IPS DF 4.7 (cell line): ENCODE measurements at regions not wholly inside any gene's neighbourhood (a gene's known extent, or its start where the extent isn't known, plus 50 kb on each side); places are given as distances from the start of the nearest gene placed in this dataset.
"Not testable (repeated sequence)": the region's sequence is repeated elsewhere in the genome, so short reads cannot be mapped to it uniquely, and the experiment has no call there.

Experiments
- DNase-seq: peaks from one replicate; pipeline ENCODE4 v3.0.0-alpha.2; 2013; ENCODE audit warnings: low spot score; ENCODE audit errors: extremely low read depth

GRCh38 chr6:140225701-140226436 is 851.4 kb upstream of the CITED2 start:
- no peak for DNase-seq

- DNase-seq: no peak
Measured at GRCh38 chr6:140217283-140217682, 842.8 kb upstream of the CITED2 start.

GRCh38 chr6:140209775-140210174 is 835.3 kb upstream of the CITED2 start:
- DNase-seq: no peak

GRCh38 chr6:140208286-140208685 is 833.8 kb upstream of the CITED2 start:
- no peak for DNase-seq

GRCh38 chr6:140205795-140206593 is 831.5 kb upstream of the CITED2 start:
- no peak for DNase-seq

GRCh38 chr6:140204154-140204553 is 829.7 kb upstream of the CITED2 start:
- DNase-seq: no peak

GRCh38 chr6:140203661-140204147 is 829.3 kb upstream of the CITED2 start:
- DNase-seq: no peak

GRCh38 chr6:140202964-140203515 is 828.6 kb upstream of the CITED2 start:
- DNase-seq: no peak

- DNase-seq: no peak
Measured at GRCh38 chr6:140201787-140202458, 827.5 kb upstream of the CITED2 start.

GRCh38 chr6:140193269-140193668 is 818.8 kb upstream of the CITED2 start:
- no peak for DNase-seq

GRCh38 chr6:140192018-140192417 is 817.6 kb upstream of the CITED2 start:
- no peak for DNase-seq

GRCh38 chr6:140189263-140189662 is 814.8 kb upstream of the CITED2 start:
- not testable (repeated sequence) for DNase-seq

- DNase-seq: no peak
Measured at GRCh38 chr6:140185991-140186390, 811.5 kb upstream of the CITED2 start.

- DNase-seq: no peak
Measured at GRCh38 chr6:140183881-140184280, 809.4 kb upstream of the CITED2 start.

- DNase-seq: no peak
Measured at GRCh38 chr6:140182821-140183220, 808.4 kb upstream of the CITED2 start.

GRCh38 chr6:140181876-140182275 is 807.4 kb upstream of the CITED2 start:
- no peak for DNase-seq

GRCh38 chr6:140180306-140180705 is 805.9 kb upstream of the CITED2 start:
- DNase-seq: no peak

GRCh38 chr6:140178935-140179334 is 804.5 kb upstream of the CITED2 start:
- no peak for DNase-seq

- no peak for DNase-seq
Measured at GRCh38 chr6:140178520-140178919, 804.1 kb upstream of the CITED2 start.

- DNase-seq: no peak
Measured at GRCh38 chr6:140176306-140176705, 801.9 kb upstream of the CITED2 start.

GRCh38 chr6:140175486-140175885 is 801.0 kb upstream of the CITED2 start:
- DNase-seq: no peak

GRCh38 chr6:140174524-140174923 is 800.1 kb upstream of the CITED2 start:
- DNase-seq: no peak
